Tibial artery (tissue), 4 donors: ENCODE measurements at regions not wholly inside any gene's neighbourhood (a gene's known extent, or its start where the extent isn't known, plus 50 kb on each side); places are given as distances from the start of the nearest gene placed in this dataset.

Source experiments
- DNase-seq, 2 donors: peaks; one replicate each; pipeline ENCODE4 v3.0.0-alpha.2; 2019
- H3K27ac ChIP-seq, 2 donors: fragments of 200-600 bp; sonication (generic) in 1 of 2; 1 replicate in 1 of 2; 2 replicates in 1 of 2; pipeline ENCODE4 v1.5.1; 2018 to 2019; ENCODE audit warnings: mild to moderate bottlenecking in 1 of 2
- H3K27me3 ChIP-seq, 2 donors: fragments of 200-600 bp; sonication (generic) in 1 of 2; one replicate each; pipeline versions ENCODE4 v1.5.1 to v1.6.0; 2016 to 2019
- H3K36me3 ChIP-seq, 3 donors: fragments of 200-600 bp; sonication (generic) in 2 of 3; one replicate each; pipeline ENCODE4 v1.5.1; 2016 to 2019; ENCODE audit warnings: mild to moderate bottlenecking in 2 of 3
- H3K4me1 ChIP-seq, 4 donors: fragments of 200-600 bp; sonication (generic) in 2 of 4; 1 replicate in 3 of 4; 2 replicates in 1 of 4; pipeline ENCODE4 v1.5.1; 2016 to 2019
- H3K4me3 ChIP-seq, 2 donors: fragments of 200-600 bp; sonication (generic) in 1 of 2; 1 replicate in 1 of 2; 2 replicates in 1 of 2; pipeline ENCODE4 v1.5.1; 2018 to 2019; ENCODE audit warnings: mild to moderate bottlenecking in 2 of 2
- H3K9me3 ChIP-seq, 3 donors: fragments of 200-600 bp; sonication (generic) in 1 of 3; one replicate each; pipeline ENCODE4 v1.5.1; 2016 to 2019
- CTCF ChIP-seq, 2 experiments: fragments of 200-600 bp in 1 of 2; fragments of 450-650 bp in 1 of 2; IDR thresholded peaks; one replicate each; pipeline ENCODE4 v1.5.1; 2017 to 2019; ENCODE audit warnings: antibody characterized with exemption in 2 of 2, mild to moderate bottlenecking in 1 of 2, moderate library complexity in 1 of 2
- intact Hi-C: fragments of 100-400 bp; cut with DNase I; formaldehyde crosslinking; loops from one replicate; pipeline ENCODE4 v1.15.0; 2023; ENCODE audit warnings: low total_unique reads

- no peak for DNase-seq
- intact Hi-C loops, result no loop called here
- Histone ChIP-seq H3K4me1 (no peaks in the 10 kb centered on the region), H3K36me3 (no peaks in the 10 kb centered on the region), H3K4me3 (no peak overlapping the region), H3K9me3 (no peaks in the 10 kb centered on the region), H3K27ac (no peak overlapping the region), H3K27me3 (no peaks in the 10 kb centered on the region)
- no peak for TF ChIP-seq CTCF (IDR thresholded peaks at IDR 0.05)
Observed at GRCh38 chr1:239708622-239709021, 322.3 kb downstream of the CHRM3 start.

- Histone ChIP-seq H3K27ac (no peak overlapping the region), H3K36me3 (no peaks in the 10 kb centered on the region), H3K9me3 (no peaks in the 10 kb centered on the region), H3K27me3 (no peaks in the 10 kb centered on the region), H3K4me3 (no peak overlapping the region), H3K4me1 (no peaks in the 10 kb centered on the region)
- no peak for TF ChIP-seq CTCF (IDR thresholded peaks at IDR 0.05)
- no peak for DNase-seq
- intact Hi-C loops, result no loop called here
Observed at GRCh38 chr1:239711768-239712167, 325.4 kb downstream of the CHRM3 start.

GRCh38 chr1:239717097-239717917 is 330.9 kb downstream of the CHRM3 start:
- Histone ChIP-seq H3K36me3 (no peaks in the 10 kb centered on the region), H3K9me3 (no peaks in the 10 kb centered on the region), H3K4me1 (no peaks in the 10 kb centered on the region), H3K4me3 (no peak overlapping the region), H3K27ac (no peak overlapping the region), H3K27me3 (no peaks in the 10 kb centered on the region)
- DNase-seq, result no peak
- no peak for TF ChIP-seq CTCF (IDR thresholded peaks at IDR 0.05)
- intact Hi-C loops, result no loop called here

- no peak for DNase-seq
- H3K27me3 ChIP-seq, result no peaks in the 10 kb centered on the region
- no peak overlapping the region for H3K27ac ChIP-seq
- no peaks in the 10 kb centered on the region for H3K4me1 ChIP-seq
- no peaks in the 10 kb centered on the region for H3K36me3 ChIP-seq
- TF ChIP-seq CTCF (IDR thresholded peaks at IDR 0.05), result no peak
- intact Hi-C loops, result no loop called here
- H3K4me3 ChIP-seq, result no peak overlapping the region
- H3K9me3 ChIP-seq, result no peaks in the 10 kb centered on the region
Observed at GRCh38 chr1:239717918-239718184, 331.5 kb downstream of the CHRM3 start.

GRCh38 chr1:239718571-239718970 is 332.2 kb downstream of the CHRM3 start:
- DNase-seq, result no peak
- no peak for TF ChIP-seq CTCF (IDR thresholded peaks at IDR 0.05)
- Histone ChIP-seq H3K27me3 (no peaks in the 10 kb centered on the region), H3K27ac (no peak overlapping the region), H3K4me3 (no peak overlapping the region), H3K9me3 (no peaks in the 10 kb centered on the region), H3K36me3 (no peaks in the 10 kb centered on the region), H3K4me1 (no peaks in the 10 kb centered on the region)
- intact Hi-C loops, result no loop called here
